Sigmoid colon (tissue), 4 donors: ENCODE measurements at regions not wholly inside any gene's neighbourhood (a gene's known extent, or its start where the extent isn't known, plus 50 kb on each side); places are given as distances from the start of the nearest gene placed in this dataset.

ENCODE experiments used
- POLR2AphosphoS5 ChIP-seq, 4 donors: sonication (generic); formaldehyde crosslinking; IDR thresholded peaks; one replicate each; pipeline ENCODE4 v1.6.1; 2017; ENCODE audit warnings: antibody characterized with exemption in 4 of 4
- TF ChIP-seq, protein P1 (sequence below), 4 experiments: fragments of 450-650 bp in 3 of 4; fragments of 200-600 bp in 1 of 4; IDR thresholded peaks; one replicate each; pipeline ENCODE4 v1.5.1; 2016 to 2019; ENCODE audit warnings: antibody characterized with exemption in 4 of 4, mild to moderate bottlenecking in 3 of 4, moderate library complexity in 2 of 4

DNA sequence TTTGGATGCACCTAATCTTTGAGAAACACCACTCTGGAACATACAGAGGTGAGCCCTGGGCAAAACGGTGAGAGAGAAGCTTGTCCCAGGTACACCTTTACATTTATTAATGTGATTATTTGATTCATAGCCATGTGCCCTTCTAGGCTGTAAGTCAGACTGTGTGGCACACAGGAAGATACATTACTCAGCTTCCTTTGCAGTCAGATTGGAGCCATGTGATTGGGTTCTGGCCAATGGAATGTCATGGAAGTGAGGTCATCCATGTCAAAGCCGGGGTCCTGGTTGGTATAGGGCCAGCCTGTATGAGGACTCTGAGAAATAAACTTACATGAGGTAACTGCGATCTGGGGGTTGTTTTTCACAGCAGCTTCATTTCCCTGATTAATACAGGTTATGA, 106.8 kb upstream of the CD180 start:
- no peak for TF ChIP-seq POLR2AphosphoS5 (IDR thresholded peaks at IDR 0.05)
- TF ChIP-seq, protein P1, sequence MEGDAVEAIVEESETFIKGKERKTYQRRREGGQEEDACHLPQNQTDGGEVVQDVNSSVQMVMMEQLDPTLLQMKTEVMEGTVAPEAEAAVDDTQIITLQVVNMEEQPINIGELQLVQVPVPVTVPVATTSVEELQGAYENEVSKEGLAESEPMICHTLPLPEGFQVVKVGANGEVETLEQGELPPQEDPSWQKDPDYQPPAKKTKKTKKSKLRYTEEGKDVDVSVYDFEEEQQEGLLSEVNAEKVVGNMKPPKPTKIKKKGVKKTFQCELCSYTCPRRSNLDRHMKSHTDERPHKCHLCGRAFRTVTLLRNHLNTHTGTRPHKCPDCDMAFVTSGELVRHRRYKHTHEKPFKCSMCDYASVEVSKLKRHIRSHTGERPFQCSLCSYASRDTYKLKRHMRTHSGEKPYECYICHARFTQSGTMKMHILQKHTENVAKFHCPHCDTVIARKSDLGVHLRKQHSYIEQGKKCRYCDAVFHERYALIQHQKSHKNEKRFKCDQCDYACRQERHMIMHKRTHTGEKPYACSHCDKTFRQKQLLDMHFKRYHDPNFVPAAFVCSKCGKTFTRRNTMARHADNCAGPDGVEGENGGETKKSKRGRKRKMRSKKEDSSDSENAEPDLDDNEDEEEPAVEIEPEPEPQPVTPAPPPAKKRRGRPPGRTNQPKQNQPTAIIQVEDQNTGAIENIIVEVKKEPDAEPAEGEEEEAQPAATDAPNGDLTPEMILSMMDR (IDR thresholded peaks at IDR 0.05): no peak
